ENCODE measurements at regions not wholly inside any gene's neighbourhood (a gene's known extent, or its start where the extent isn't known, plus 50 kb on each side); places are given as distances from the start of the nearest gene placed in this dataset.

DNA sequence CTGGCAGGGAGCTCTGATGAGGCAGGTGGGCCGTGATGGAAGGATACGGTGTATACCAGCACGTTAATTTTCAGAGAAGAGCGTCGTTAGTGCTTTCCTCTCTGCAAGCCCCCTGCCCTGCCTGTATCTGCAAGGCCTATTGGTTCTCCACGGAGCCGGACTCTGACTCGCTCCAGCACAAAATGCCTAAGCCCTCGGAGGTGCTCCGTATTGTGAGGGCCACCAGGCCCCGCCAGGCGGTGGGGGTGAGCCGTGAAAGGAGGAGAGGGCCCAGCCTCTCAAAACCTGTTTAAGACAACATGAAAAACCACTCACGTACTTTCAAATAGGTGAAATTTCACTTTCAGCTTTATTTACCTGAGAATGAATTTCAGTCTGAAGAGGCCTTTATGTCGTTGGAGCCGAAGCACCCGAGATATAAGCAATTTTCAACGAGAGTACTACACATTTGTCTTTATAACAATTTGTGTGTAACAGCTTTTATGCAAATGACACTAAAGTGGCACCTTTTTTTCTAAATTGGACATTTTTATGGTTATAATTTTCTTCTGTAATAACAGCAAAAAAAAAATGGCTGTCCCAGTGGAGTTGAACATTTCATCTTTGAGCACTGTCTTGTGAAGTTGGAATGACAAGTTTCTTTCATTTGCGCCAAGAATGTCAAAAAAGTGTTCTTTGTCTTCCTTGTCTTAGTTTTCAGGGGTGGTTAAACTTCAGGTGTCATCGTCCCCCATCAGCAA is 749.5 kb downstream of the VRK1 start:
- DNase-seq, result no peak

DNA sequence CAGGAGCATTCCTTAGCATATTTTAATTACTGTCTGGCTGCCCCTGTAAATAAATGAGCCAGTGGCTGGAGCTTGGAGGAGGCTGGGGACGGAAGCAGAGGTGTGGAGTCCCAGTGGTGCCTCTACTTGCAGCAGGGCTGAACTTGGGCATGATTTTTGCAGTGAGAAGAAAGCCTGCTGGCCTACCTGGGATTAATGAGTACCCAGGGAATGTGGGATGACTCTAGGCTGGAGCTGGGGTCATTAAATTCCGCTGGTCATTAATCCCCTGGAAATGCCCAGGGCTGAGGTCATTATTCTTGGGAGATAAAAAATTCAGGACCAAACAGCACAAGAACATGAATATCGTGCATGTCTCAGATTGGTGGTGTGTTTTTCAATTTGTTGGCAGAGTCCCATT is 753.3 kb downstream of the VRK1 start:
- DNase-seq, result no peak

GRCh38 chr14:97554597-97554996 is 757.4 kb downstream of the VRK1 start:
- DNase-seq, result no peak

GRCh38 chr14:97564334-97564733 is 767.2 kb downstream of the VRK1 start:
- DNase-seq, result no peak

DNA sequence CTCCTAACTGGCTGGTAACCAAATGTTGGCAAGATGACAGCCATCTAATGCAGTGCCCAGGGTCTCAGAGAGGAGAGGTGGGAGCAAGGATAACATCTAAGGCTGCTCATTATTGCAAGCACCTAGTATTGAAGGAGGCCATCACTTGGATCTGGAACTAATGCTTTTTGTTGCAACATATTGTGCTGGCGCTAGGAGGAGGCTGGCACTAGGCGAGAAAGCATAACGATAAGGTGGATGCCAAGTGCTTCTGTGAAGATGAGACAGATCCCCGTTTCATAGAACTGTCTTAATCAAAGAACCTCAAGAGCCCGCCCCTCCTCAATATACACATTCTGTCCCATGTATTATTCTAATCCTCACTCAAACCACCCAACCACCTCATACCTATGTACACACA is 774.0 kb downstream of the VRK1 start:
- no peak for DNase-seq

DNA sequence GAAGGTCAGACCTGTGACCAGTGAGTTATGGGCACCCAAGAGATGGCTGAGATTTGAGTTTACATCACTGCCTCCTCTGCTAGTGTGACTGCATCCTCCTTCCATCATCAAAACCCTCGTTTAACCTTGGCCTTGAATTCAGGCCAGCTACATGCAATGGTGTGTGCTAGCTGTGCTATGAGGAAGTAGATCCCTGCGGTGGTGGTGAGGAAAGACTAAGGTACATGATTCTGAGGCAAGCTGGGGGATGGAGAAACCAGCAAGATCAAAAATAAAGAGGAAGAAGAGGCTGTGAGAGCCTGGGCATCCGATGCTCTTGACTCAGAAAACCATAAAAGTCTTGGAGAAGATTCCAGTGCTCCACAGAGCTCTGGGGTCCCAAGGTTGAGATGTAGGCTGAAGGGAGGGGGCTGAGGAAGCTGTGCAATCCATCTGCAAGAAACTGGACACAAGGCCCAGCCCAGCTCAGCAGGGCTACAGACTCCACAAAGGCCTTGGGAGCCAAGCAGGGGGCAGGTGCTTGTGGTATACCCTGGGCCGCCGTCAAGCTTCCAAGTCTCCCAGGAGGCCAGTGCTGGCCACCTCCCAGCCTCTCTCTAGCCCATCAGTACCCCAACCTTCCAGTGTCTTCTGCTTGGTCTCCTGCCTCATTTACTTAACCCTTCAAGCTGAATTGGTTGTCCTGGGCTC is 774.8 kb downstream of the VRK1 start:
- DNase-seq, result no peak

- no peak for DNase-seq
These were observed 775.6 kb downstream of the VRK1 start for GRCh38 chr14:97572583-97573458.

GRCh38 chr14:97575677-97576076 is 778.5 kb downstream of the VRK1 start:
- no peak for DNase-seq

DNA sequence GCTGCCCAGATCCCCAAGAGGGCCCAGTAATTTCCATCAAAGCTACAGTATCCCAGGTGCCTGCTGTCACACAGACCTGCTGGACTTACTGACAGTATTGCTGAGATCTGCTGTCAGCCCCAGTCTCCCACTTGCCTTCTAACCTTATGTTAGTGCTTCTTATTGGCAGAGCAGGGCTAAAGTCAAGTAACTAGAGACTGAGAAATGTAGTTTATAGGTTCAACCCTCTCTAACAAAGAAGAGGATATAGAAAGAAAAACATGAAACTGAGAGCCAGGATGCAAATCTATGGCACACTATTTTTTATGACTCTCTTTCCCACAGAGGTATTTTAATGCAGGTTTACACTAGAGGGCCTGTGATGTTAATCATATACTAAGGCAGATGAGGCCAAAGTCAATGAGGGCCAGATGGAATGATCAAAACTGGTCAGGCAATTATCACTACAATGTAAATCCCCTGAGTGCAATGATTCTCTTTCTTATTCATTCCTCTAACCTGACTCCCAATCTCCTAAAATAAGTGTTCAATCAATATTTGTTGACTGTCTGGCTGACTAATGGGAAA is 781.9 kb downstream of the VRK1 start:
- DNase-seq, result no peak

DNA sequence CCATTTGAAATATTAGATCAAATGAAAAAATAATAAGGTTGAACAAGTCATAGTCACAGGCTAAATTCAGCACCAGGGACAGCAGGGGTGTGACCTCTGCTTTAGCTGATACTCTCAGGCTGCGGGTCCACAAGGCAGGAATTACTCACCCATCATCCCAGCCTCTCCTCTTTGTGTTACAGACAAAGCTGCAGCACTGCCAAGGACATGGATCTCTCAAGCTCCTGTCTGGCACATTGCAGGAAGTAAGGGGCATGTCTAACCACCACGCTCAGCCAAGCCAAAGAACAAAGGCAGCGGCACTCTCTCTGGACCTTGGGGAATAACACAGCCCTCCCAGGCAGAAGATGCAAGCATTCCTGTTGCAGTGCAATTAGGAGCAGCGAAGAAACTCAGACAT is 783.8 kb downstream of the VRK1 start:
- no peak for DNase-seq

GRCh38 chr14:97582022-97582421 is 784.8 kb downstream of the VRK1 start:
- no peak for DNase-seq

DNA sequence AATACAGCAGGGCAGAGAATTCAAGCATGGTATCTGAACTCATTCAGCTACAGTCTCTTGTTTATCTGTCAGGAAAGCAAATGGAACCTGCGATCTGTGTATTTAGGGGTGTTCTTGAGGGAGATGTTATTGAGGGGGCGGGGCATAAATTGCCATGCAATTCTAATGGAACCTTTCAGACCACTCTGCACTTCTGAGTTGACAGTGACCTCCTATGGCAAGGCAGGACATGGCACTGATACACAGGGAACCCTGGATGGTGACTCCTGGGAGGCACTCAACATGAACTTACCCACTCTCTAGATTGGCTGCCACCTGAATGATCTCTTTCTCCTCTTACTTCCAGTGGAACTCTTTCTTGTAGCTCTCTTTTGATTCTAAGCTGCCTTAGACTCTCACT is 787.3 kb downstream of the VRK1 start:
- no peak for DNase-seq

DNA sequence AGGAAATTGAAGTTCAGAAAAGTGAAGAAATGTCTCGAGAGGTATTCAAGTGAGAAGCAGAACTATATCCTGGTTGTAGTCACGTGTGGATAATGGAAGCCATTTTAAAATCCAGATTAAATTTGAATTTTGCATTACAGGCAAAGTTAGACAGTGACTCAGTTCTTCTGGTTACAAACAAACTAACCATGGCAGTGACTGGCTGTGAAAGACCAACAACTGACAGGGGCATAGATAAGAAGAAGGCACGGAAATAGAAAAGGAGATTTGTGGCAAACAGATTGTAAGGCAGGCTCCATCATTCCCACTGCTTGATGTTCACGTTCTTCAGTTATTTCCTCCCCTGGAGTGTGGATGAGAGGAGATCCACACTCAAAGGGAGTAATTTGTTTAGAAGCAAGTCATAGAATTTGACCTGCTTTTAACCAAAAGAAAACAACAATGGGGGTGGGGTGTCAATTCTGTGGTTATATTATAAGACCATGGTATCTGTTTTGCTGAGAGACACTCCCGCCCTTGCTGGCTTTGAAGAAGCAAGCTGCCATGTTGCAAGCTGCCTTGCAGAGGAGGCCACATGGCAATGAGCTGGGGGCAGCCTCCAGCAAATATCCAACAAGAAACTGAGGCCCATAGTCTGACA is 795.3 kb downstream of the VRK1 start:
- no peak for DNase-seq

- DNase-seq, result no peak
These were observed 797.1 kb downstream of the VRK1 start for GRCh38 chr14:97594306-97594705.

- no peak for DNase-seq
These were observed 805.4 kb downstream of the VRK1 start for GRCh38 chr14:97602438-97603117.

DNA sequence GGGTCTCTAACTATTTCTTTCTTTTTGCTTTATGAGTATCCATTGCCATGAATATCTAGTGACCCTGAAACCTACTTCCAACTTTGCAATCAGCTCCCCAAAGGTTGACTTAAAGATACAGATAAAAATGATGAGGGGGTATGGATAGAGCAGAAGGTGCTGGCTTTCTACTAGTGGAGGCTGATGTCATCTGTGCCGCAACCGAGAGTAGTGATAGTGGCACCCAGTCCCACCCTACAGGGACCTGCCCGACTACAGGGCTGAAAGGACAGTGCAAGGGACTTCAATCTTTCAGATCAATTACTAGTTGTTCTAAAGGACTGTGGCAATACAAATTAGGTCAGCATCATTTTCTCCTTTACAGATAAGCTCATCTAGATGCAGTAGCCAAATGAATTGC is 806.0 kb downstream of the VRK1 start:
- no peak for DNase-seq

- DNase-seq, result no peak
These were observed 807.5 kb downstream of the VRK1 start for GRCh38 chr14:97604731-97605130.

DNA sequence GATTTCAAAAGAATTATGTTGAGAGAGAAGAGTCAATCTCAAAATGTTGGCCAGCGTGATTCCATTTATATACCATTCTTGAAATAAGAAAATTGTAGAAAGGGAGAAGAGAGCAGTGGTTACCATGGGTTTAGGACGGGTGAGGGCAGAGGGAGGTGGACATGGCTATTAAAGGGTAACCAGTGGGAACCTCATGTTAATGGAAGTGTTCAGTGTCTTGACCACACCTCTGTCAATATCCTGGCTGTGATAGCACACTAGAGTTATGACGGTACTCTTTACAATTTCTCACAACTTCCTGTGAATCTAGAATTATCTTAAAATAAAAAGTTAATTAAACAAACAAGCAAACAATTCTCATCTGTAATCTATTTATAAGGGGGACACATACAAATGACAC is 821.2 kb downstream of the VRK1 start:
- no peak for DNase-seq

DNA sequence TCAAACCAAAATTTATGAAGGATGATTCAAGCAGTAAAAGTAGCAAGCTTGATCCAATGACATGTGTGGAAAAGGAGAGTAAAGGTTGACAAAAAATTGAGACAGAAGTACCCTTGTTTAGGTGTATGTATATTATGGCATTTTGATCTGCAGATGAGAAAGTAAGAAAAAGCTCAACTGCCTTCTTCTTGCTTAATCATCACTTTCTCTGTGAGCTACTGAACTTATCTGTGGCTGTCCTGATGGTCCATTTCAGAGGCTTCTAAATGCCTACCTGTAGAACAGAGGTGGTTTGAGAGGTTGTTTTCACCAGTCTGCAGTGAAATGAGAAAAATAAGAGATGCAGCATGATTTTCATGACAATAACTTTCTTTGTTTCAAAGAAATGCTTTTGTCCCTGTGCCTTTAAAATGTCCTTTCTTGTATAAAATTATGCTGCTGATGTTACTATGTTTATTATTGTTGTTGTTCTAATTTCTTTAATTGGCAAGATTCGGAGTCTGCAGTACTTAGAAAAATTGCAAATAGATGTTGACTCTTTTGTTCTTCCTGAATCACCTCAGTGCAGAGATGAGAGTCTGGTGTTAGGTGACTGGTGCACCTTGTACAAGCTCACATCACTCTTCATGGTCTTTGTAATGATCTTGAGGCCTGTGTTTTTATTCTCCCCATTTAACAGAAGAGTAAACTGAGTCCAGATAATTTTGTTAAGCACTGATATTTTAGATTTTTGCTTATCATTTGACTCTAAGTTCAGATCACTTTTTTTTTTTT is 821.9 kb downstream of the VRK1 start:
- DNase-seq, result no peak

DNA sequence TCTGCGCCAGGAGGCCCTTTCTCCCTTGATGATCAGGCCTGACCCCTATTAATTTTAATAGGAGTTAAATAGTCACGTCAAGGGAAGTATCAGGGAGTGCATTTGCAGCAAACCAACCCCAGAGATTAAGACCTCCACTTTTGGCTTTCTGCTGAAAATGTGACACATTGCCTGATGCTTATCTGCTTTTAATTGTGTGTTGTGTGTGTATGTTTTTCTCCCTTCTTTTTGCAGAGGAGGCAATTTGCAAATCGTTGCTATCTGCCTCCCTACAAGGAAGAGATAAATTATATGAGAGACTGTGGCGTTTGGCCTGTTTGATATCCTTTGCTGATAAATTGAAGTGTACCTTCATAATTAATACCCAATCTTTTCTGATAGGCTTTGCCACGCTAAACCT is 822.9 kb downstream of the VRK1 start:
- DNase-seq, result no peak

GRCh38 chr14:97624985-97625384 is 827.8 kb downstream of the VRK1 start:
- no peak for DNase-seq

DNA sequence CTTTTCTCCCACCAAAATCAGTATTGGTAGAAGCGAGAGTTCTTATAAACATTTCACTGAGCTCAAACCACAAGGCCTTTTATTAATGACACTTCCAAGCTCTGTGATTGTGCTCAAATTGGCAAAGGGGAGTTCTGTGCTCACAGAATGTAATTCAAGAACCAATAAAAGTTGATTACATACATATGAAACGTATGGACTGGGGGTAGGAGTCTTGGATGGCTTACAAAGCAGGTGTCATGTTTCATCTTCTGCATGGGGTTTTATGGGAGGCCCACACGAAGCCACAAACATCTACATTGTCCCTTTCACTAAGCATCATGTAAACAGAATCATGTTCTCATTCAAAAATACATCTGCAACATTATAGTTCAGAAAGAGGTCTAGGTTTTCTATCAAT is 828.3 kb downstream of the VRK1 start:
- DNase-seq, result peak; percentile 85

Data from NCI-H2171 (cell line).